Activated B cell treated with CpG ODN at 0.5 μM for 24 hours (primary cell): ENCODE measurements at regions not wholly inside any gene's neighbourhood (a gene's known extent, or its start where the extent isn't known, plus 50 kb on each side); places are given as distances from the start of the nearest gene placed in this dataset.
"Not testable (repeated sequence)": the region's sequence is repeated elsewhere in the genome, so short reads cannot be mapped to it uniquely, and the experiment has no call there.

Source experiments
- ATAC-seq: fragments of 200-7000 bp; cut with Tn5 transposase; one replicate; pipeline ENCODE4 v1.10.0; 2021; ENCODE audit warnings: low read depth, mild to moderate bottlenecking, moderate library complexity
- CTCF ChIA-PET: fragments of 350-600 bp; sonication (Branson Sonifier 250); formaldehyde crosslinking; loops from one replicate; lab custom pipeline; 2021; ENCODE audit warnings: antibody characterized with exemption; lab: Charles Lee
- POLR2A ChIA-PET: fragments of 350-600 bp; sonication (Branson Sonifier 250); formaldehyde crosslinking; loops from one replicate; lab custom pipeline; 2021; ENCODE audit warnings: antibody characterized with exemption; lab: Charles Lee
- DNase-seq: peaks from one replicate; pipeline ENCODE4 v3.0.0; 2022
- H3K27ac Mint-ChIP-seq: one replicate; pipeline ENCODE4 v1.8.0; 2020; ENCODE audit warnings: mixed read lengths
- H3K27me3 Mint-ChIP-seq: one replicate; pipeline ENCODE4 v1.8.0; 2021; ENCODE audit warnings: mixed read lengths
- H3K36me3 Mint-ChIP-seq: one replicate; pipeline ENCODE4 v1.8.0; 2021; ENCODE audit warnings: low read depth, mixed read lengths
- H3K4me1 Mint-ChIP-seq: one replicate; pipeline ENCODE4 v1.8.0; 2021; ENCODE audit warnings: mixed read lengths
- H3K4me3 Mint-ChIP-seq: one replicate; pipeline ENCODE4 v1.8.0; 2020; ENCODE audit warnings: mild to moderate bottlenecking, mixed read lengths
- H3K9me3 Mint-ChIP-seq: one replicate; pipeline ENCODE4 v1.8.0; 2020; ENCODE audit warnings: mixed read lengths
- intact Hi-C: fragments of 100-400 bp; cut with micrococcal nuclease; formaldehyde crosslinking; loops from one replicate; pipeline ENCODE4 v1.15.1; 2024
- TF ChIP-seq, protein P1 (sequence below): fragments of 200-600 bp; IDR thresholded peaks from one replicate; pipeline ENCODE4 v1.8.0; 2022; ENCODE audit warnings: antibody characterized with exemption, mild to moderate bottlenecking

DNA sequence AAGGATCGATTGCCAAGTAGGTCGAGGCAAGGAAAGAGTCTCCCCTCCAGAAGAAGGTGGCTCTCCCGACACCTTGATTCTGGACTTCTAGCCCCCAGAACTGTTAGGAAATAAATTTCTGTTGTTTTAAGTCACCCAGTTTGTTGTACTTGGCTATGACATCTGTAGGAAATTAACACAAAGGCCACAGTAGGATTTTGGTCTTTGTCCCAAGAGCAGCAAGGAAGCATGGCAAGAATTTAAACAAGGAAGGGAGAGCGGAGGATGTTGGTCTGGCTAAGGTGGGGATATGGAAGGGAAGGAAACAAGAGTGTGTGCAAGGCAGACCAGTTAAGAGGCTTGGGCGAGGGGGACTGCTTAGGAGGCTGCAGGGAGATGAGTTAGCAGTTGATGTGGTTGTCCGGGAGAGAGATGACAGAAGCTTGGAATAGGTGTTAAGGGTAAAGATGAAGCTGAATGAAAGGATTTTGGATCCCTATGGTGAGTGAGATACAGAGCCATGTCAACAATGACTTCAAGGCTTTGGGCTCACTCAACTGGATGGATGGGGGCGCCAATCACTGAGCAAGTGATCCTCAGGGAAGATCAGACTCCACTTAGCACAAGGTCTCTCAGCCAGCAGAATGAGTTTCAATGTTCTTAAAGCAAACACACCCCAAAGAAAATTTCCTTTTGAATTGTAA lies 140.5 kb upstream of the ZNF217 start:
- Mint-ChIP-seq H3K9me3 (no peaks in the 10 kb centered on the region), H3K4me3 (no peak overlapping the region), H3K27me3 (no peaks in the 10 kb centered on the region), H3K36me3 (no peaks in the 10 kb centered on the region), H3K27ac (peak overlapping the region; percentile 1), H3K4me1 (peaks cover 66% of the 10 kb centered on the region)
- CTCF ChIA-PET, result no interaction called here
- intact Hi-C loops, result no loop called here
- ATAC-seq (no peak), DNase-seq (no peak)
- TF ChIP-seq, protein P1, sequence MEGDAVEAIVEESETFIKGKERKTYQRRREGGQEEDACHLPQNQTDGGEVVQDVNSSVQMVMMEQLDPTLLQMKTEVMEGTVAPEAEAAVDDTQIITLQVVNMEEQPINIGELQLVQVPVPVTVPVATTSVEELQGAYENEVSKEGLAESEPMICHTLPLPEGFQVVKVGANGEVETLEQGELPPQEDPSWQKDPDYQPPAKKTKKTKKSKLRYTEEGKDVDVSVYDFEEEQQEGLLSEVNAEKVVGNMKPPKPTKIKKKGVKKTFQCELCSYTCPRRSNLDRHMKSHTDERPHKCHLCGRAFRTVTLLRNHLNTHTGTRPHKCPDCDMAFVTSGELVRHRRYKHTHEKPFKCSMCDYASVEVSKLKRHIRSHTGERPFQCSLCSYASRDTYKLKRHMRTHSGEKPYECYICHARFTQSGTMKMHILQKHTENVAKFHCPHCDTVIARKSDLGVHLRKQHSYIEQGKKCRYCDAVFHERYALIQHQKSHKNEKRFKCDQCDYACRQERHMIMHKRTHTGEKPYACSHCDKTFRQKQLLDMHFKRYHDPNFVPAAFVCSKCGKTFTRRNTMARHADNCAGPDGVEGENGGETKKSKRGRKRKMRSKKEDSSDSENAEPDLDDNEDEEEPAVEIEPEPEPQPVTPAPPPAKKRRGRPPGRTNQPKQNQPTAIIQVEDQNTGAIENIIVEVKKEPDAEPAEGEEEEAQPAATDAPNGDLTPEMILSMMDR, result no peak
- POLR2A ChIA-PET, result interaction anchor here (0.5 to 0.7 kb wide), 2 partner anchors 14 to 173 kb away, joined by 3 read pairs; no protein-coding TSS in a partner anchor

DNA sequence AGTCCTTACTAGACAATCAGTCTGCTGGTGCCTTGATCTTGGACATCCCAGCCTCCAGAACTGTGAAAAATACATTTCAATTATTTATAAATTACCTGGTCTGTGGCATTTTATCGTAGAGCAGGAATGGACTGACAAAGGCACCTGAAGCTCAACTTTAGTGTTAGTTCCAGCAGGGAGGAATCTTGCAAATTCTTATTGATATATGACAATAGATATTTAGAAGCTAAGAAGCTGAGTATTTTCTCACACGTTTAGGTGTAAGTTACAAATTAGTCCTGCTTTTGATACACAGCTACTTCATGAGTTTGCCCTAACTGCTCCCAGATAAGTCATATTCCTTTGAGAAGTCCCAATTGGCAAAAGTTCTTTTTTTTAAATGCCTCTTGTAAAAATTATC lies 138.0 kb upstream of the ZNF217 start:
- ChIA-PET CTCF (no interaction called here), POLR2A (interaction anchor here (0.9 to 1.0 kb wide), 2 partner anchors 99 to 135 kb away, joined by 3 read pairs; no protein-coding TSS in a partner anchor)
- intact Hi-C loops, result no loop called here
- ATAC-seq (no peak), DNase-seq (no peak)
- H3K36me3 Mint-ChIP-seq, result no peaks in the 10 kb centered on the region
- TF ChIP-seq, protein P1, result no peak
- peaks cover 53% of the 10 kb centered on the region for H3K4me1 Mint-ChIP-seq
- no peak overlapping the region for H3K4me3 Mint-ChIP-seq
- H3K27me3 Mint-ChIP-seq, result no peaks in the 10 kb centered on the region
- no peaks in the 10 kb centered on the region for H3K9me3 Mint-ChIP-seq
- no peak overlapping the region for H3K27ac Mint-ChIP-seq

DNA sequence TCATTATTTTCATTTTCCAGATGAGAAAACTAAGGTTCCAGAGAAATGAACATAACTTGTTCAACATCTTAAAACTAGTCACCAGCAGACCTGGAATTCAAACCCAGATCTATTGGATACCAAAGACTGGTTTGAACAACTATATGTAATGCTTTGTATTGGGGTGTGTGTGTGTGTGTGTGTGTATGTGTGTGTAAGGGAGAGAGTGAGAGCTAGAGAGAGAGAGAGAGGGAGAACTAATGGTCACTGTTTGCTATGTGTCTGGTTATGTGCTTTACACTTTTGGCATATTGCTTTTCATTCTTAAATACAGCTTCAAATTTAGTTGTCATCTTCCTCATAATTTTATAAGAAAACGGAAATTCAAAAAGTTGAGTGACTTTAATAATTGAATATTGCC lies 134.7 kb upstream of the ZNF217 start:
- Mint-ChIP-seq H3K4me1 (peaks cover 32% of the 10 kb centered on the region), H3K36me3 (no peaks in the 10 kb centered on the region), H3K27ac (peak overlapping the region; percentile 81), H3K27me3 (no peaks in the 10 kb centered on the region), H3K4me3 (no peak overlapping the region), H3K9me3 (no peaks in the 10 kb centered on the region)
- ChIA-PET CTCF (interaction anchor here (1.7 kb wide), 1 partner anchor 134 kb away, joined by 4 read pairs; no protein-coding TSS in a partner anchor), POLR2A (interaction anchor here (1.4 to 1.6 kb wide), 2 partner anchors 118 to 137 kb away, joined by 5 to 11 read pairs; no protein-coding TSS in a partner anchor)
- ATAC-seq, result no peak
- TF ChIP-seq, protein P1, result no peak
- DNase-seq, result no peak
- intact Hi-C loops, result loop anchor here (2.0 to 5.0 kb wide), 3 partner anchors 22 to 76 kb away; no protein-coding TSS in a partner anchor

DNA sequence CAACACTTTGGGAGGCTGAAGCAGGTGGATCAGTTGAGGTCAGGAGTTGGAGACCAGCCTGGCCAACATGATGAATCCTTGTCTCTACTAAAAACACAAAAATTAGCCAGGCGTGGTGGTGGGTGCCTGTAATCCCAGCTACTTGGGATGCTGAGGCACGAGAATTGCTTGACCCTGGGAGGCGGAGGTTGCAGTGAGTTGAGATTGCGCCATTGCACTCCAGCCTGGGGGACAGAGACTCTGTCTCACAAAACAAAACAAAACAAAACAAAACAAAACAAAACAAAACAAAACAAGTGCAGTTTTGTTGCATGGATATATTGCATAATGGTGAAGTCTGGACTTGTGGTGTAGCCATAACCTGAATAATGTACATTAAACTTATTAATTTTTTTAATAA lies 133.6 kb upstream of the ZNF217 start:
- H3K27ac Mint-ChIP-seq, DNase-seq, CTCF ChIA-PET, H3K36me3 Mint-ChIP-seq, H3K4me3 Mint-ChIP-seq, H3K27me3 Mint-ChIP-seq, POLR2A ChIA-PET, H3K9me3 Mint-ChIP-seq, ATAC-seq: not testable (repeated sequence)
- H3K4me1 Mint-ChIP-seq, result peaks cover 32% of the 10 kb centered on the region
- intact Hi-C loops, result loop anchor here (5.0 kb wide), 1 partner anchor 45 kb away; no protein-coding TSS in a partner anchor

DNA sequence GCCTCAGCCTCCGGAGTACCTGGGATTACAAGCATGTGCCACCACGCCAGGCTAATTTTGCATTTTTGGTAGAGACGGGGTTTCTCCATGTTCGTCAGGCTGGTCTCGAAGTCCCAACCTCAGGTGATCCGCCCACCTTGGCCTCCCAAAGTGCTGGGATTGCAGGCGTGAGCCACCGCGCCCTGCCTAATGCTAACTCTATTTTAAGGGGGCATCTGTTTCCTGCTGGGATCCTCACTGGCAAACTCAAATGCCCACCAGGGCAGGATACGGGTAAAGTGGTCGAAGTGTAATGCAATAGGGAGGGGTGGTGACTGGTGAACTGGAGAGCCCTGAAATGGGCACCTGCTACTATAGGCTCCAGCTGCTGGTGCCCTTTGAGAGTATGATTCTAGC lies 131.9 kb upstream of the ZNF217 start:
- H3K9me3 Mint-ChIP-seq, result no peaks in the 10 kb centered on the region
- no peaks in the 10 kb centered on the region for H3K27me3 Mint-ChIP-seq
- H3K36me3 Mint-ChIP-seq, result no peaks in the 10 kb centered on the region
- ATAC-seq (no peak), DNase-seq (no peak)
- H3K4me1 Mint-ChIP-seq, result peaks cover 37% of the 10 kb centered on the region
- intact Hi-C loops, result loop anchor here (5.0 kb wide), 1 partner anchor 43 kb away; no protein-coding TSS in a partner anchor
- CTCF ChIA-PET, result no interaction called here
- TF ChIP-seq, protein P1, result no peak
- H3K4me3 Mint-ChIP-seq, result no peak overlapping the region
- POLR2A ChIA-PET, result no interaction called here
- H3K27ac Mint-ChIP-seq, result no peak overlapping the region
